A673 (cell line): ENCODE measurements at regions not wholly inside any gene's neighbourhood (a gene's known extent, or its start where the extent isn't known, plus 50 kb on each side); places are given as distances from the start of the nearest gene placed in this dataset.

Source experiments
- BruUV-seq: library from RNA; stranded (reverse); fragments of 400-500 nt; replicated peaks from 2 replicates; lab custom pipeline; 2021; lab: Mats Ljungman, UMichigan
- CTCF ChIA-PET: fragments of 300-600 bp; sonication (Branson Sonifier 250); formaldehyde crosslinking; loops from one replicate; lab custom pipeline; 2022; ENCODE audit warnings: antibody characterized with exemption; lab: Charles Lee
- POLR2A ChIA-PET: fragments of 300-600 bp; sonication (Branson Sonifier 250); formaldehyde crosslinking; loops from one replicate; lab custom pipeline; 2022; ENCODE audit warnings: antibody characterized with exemption; ENCODE audit not compliant: low non-redundant PET; lab: Charles Lee
- DNase-seq: peaks from one replicate; pipeline ENCODE4 v3.0.0-alpha.2; 2015; ENCODE audit warnings: low spot score
- H3K27ac ChIP-seq: fragments of 200-600 bp; sonication (generic); 2 replicates; pipeline ENCODE4 v1.5.1; 2016; ENCODE audit warnings: mixed run types, low read depth, mild to moderate bottlenecking, mixed read lengths, antibody characterized with exemption, low read length; ENCODE audit not compliant: poor library complexity, severe bottlenecking
- H3K27me3 ChIP-seq: fragments of 200-600 bp; sonication (generic); replicated peaks from 2 replicates; pipeline ENCODE4 v1.6.1; 2017; ENCODE audit warnings: mixed run types, low read depth, mild to moderate bottlenecking, mixed read lengths, antibody characterized with exemption, low read length; ENCODE audit not compliant: insufficient read depth, poor library complexity
- H3K36me3 ChIP-seq: fragments of 200-600 bp; sonication (generic); 2 replicates; pipeline ENCODE4 v1.6.1; 2016; ENCODE audit warnings: mixed run types, mild to moderate bottlenecking, mixed read lengths, antibody characterized with exemption, low read length; ENCODE audit not compliant: insufficient read depth, poor library complexity, severe bottlenecking
- H3K4me1 ChIP-seq: fragments of 200-600 bp; sonication (generic); 2 replicates; pipeline ENCODE4 v1.6.1; 2017; ENCODE audit warnings: mixed run types, mild to moderate bottlenecking, mixed read lengths, antibody characterized with exemption, low read length; ENCODE audit not compliant: insufficient read depth, poor library complexity, severe bottlenecking
- H3K4me3 ChIP-seq: fragments of 200-600 bp; sonication (generic); 2 replicates; pipeline ENCODE4 v1.5.1; 2016; ENCODE audit warnings: low read depth, mixed run types, mild to moderate bottlenecking, mixed read lengths, low read length; ENCODE audit not compliant: poor library complexity, severe bottlenecking
- H3K9me3 ChIP-seq: fragments of 200-600 bp; sonication (generic); 2 replicates; pipeline ENCODE4 v1.6.1; 2016; ENCODE audit warnings: mixed run types, low read depth, mild to moderate bottlenecking, mixed read lengths, antibody characterized with exemption, low read length; ENCODE audit not compliant: poor library complexity, severe bottlenecking
- CTCF ChIP-seq: fragments of 300-800, 200-600 bp; sonication (generic); conservative IDR thresholded peaks from 2 replicates; pipeline ENCODE4 v1.5.1; 2017; ENCODE audit warnings: low read depth, mild to moderate bottlenecking, antibody characterized with exemption, low read length, moderate library complexity, mixed read lengths
- EZH2 ChIP-seq: fragments of 200-600 bp; sonication (generic); IDR thresholded peaks from 2 replicates; pipeline ENCODE4 v1.6.1; 2017; ENCODE audit warnings: borderline replicate concordance, low read depth, mild to moderate bottlenecking, mixed read lengths, antibody characterized with exemption, low read length; ENCODE audit not compliant: poor library complexity, severe bottlenecking
- intact Hi-C: fragments of 100-400 bp; cut with micrococcal nuclease; formaldehyde crosslinking; loops from one replicate; pipeline ENCODE4 v1.10.0; 2022; ENCODE audit not compliant: unreplicated experiment

GRCh38 chr16:82257990-82258389, 88.0 kb upstream of the MPHOSPH6 start:
- ChIA-PET POLR2A (no interaction called here), CTCF (no interaction called here)
- no peak for DNase-seq
- Histone ChIP-seq H3K9me3 (no peaks in the 10 kb centered on the region), H3K36me3 (no peaks in the 10 kb centered on the region), H3K27me3 (no peaks in the 10 kb centered on the region), H3K4me3 (no peak overlapping the region), H3K4me1 (no peaks in the 10 kb centered on the region), H3K27ac (no peak overlapping the region)
- intact Hi-C loops: no loop called here
- TF ChIP-seq CTCF: no peak
- TF ChIP-seq EZH2: no peak
- no TSS peak for BruUV-seq

- no TSS peak for BruUV-seq
- no peaks in the 10 kb centered on the region for H3K9me3 ChIP-seq
- no peak for DNase-seq
These were observed 82.6 kb upstream of the MPHOSPH6 start for GRCh38 chr16:82252582-82252981.

GRCh38 chr16:82248677-82249076, 78.7 kb upstream of the MPHOSPH6 start:
- Histone ChIP-seq H3K9me3 (no peaks in the 10 kb centered on the region), H3K4me3 (no peak overlapping the region), H3K27me3 (no peaks in the 10 kb centered on the region), H3K36me3 (no peaks in the 10 kb centered on the region), H3K4me1 (no peaks in the 10 kb centered on the region), H3K27ac (no peak overlapping the region)
- BruUV-seq: no TSS peak
- intact Hi-C loops: no loop called here
- ChIA-PET CTCF (no interaction called here), POLR2A (no interaction called here)
- DNase-seq: no peak
- no peak for TF ChIP-seq EZH2
- no peak for TF ChIP-seq CTCF

More at GRCh38 chr16:82252582-82252981, 82.6 kb upstream of the MPHOSPH6 start:
- POLR2A ChIA-PET: no interaction called here
- no peaks in the 10 kb centered on the region for H3K4me1 ChIP-seq
- intact Hi-C loops: no loop called here
- H3K27ac ChIP-seq: no peak overlapping the region
- no peaks in the 10 kb centered on the region for H3K27me3 ChIP-seq
- H3K36me3 ChIP-seq: no peaks in the 10 kb centered on the region
- no peak overlapping the region for H3K4me3 ChIP-seq
- no peak for TF ChIP-seq CTCF
- TF ChIP-seq EZH2: no peak
- CTCF ChIA-PET: no interaction called here
